Parathyroid adenoma (tissue), 2 donors: ENCODE measurements at regions not wholly inside any gene's neighbourhood (a gene's known extent, or its start where the extent isn't known, plus 50 kb on each side); places are given as distances from the start of the nearest gene placed in this dataset.
A peak's percentile ranks its signal among the peaks of the same experiment; 100 is the strongest.

ENCODE experiments used
- H2AFZ ChIP-seq: fragments of 300-600 bp; sonication (generic); one replicate; pipeline ENCODE4 v1.7.0; 2017; ENCODE audit warnings: antibody characterized with exemption, mild to moderate bottlenecking
- H3K27ac ChIP-seq: fragments of 300-600 bp; sonication (generic); one replicate; pipeline ENCODE4 v1.7.0; 2017
- H3K27me3 ChIP-seq: fragments of 300-600 bp; sonication (generic); one replicate; pipeline ENCODE4 v1.7.0; 2017; ENCODE audit warnings: low read length; ENCODE audit not compliant: control insufficient read depth, insufficient read depth
- H3K36me3 ChIP-seq: fragments of 300-600 bp; sonication (generic); one replicate; pipeline ENCODE4 v1.7.0; 2017; ENCODE audit warnings: low read length; ENCODE audit not compliant: control insufficient read depth, insufficient read depth
- H3K4me1 ChIP-seq: fragments of 300-600 bp; sonication (generic); one replicate; pipeline ENCODE4 v1.7.0; 2017; ENCODE audit warnings: control low read depth
- H3K4me2 ChIP-seq: fragments of 300-600 bp; sonication (generic); one replicate; pipeline ENCODE4 v1.7.0; 2017; ENCODE audit warnings: low read length
- H3K4me3 ChIP-seq: fragments of 300-600 bp; sonication (generic); one replicate; pipeline ENCODE4 v1.7.0; 2017; ENCODE audit warnings: low read depth, low read length
- H3K79me2 ChIP-seq: fragments of 300-600 bp; sonication (generic); one replicate; pipeline ENCODE4 v1.7.0; 2017; ENCODE audit warnings: control low read depth
- H3K9ac ChIP-seq: fragments of 300-600 bp; sonication (generic); one replicate; pipeline ENCODE4 v1.7.0; 2017; ENCODE audit warnings: mild to moderate bottlenecking
- H3K9me3 ChIP-seq: fragments of 300-600 bp; sonication (generic); one replicate; pipeline ENCODE4 v1.7.0; 2017; ENCODE audit warnings: low read length; ENCODE audit not compliant: control insufficient read depth
- CTCF ChIP-seq: fragments of 300-600 bp; sonication (generic); IDR thresholded peaks from one replicate; pipeline ENCODE4 v1.7.0; 2017; ENCODE audit warnings: antibody characterized with exemption, mild to moderate bottlenecking
- donor health status: primary hyperparathyroidism.

- no peaks in the 10 kb centered on the region for H3K9me3 ChIP-seq
- H3K9ac ChIP-seq: no peak overlapping the region
- H3K4me2 ChIP-seq: peak overlapping the region; percentile 1
- H3K4me3 ChIP-seq: no peak overlapping the region
- H3K27me3 ChIP-seq: no peaks in the 10 kb centered on the region
- no peaks in the 10 kb centered on the region for H3K36me3 ChIP-seq
- H2AFZ ChIP-seq: peak overlapping the region; percentile 64
- no peaks in the 10 kb centered on the region for H3K79me2 ChIP-seq
- peaks cover 44% of the 10 kb centered on the region for H3K4me1 ChIP-seq
- no peak for TF ChIP-seq CTCF
- H3K27ac ChIP-seq: peak overlapping the region; percentile 30
Observed at GRCh38 chr21:38985568-38986378, 180.0 kb downstream of the ETS2 start.

GRCh38 chr21:38984982-38985567 lies 179.3 kb downstream of the ETS2 start:
- Histone ChIP-seq H3K4me3 (no peak overlapping the region), H3K27me3 (no peaks in the 10 kb centered on the region), H3K9me3 (no peaks in the 10 kb centered on the region), H3K4me1 (peaks cover 37% of the 10 kb centered on the region), H3K9ac (no peak overlapping the region), H3K36me3 (no peaks in the 10 kb centered on the region), H2AFZ (peak overlapping the region; percentile 64), H3K79me2 (no peaks in the 10 kb centered on the region), H3K4me2 (peak overlapping the region; percentile 1), H3K27ac (peak overlapping the region; percentile 30)
- no peak for TF ChIP-seq CTCF

DNA sequence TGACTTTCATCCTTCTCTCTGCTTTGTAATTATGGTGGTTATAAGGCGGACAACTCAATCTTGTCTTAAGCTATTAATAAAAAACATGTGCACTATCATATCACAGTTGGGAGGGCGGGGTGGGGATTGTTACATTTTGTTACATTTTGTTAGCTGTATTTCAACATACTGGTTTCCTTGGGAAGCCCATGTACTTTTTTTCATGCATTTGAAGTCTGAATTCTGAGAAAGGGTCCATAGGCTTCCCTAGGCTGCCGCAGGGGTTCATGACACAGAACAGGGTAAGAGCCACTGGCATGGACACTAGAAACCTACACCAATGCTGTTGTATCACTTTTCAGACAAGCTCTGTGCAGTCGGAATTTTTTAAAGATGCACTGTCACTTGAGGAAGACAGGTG lies 178.8 kb downstream of the ETS2 start:
- Histone ChIP-seq H3K4me1 (peaks cover 34% of the 10 kb centered on the region), H3K27ac (peak overlapping the region; percentile 30), H3K9ac (no peak overlapping the region), H2AFZ (peak overlapping the region; percentile 64), H3K4me3 (no peak overlapping the region), H3K79me2 (no peaks in the 10 kb centered on the region), H3K36me3 (no peaks in the 10 kb centered on the region), H3K9me3 (no peaks in the 10 kb centered on the region), H3K27me3 (no peaks in the 10 kb centered on the region), H3K4me2 (no peak overlapping the region)
- no peak for TF ChIP-seq CTCF

DNA sequence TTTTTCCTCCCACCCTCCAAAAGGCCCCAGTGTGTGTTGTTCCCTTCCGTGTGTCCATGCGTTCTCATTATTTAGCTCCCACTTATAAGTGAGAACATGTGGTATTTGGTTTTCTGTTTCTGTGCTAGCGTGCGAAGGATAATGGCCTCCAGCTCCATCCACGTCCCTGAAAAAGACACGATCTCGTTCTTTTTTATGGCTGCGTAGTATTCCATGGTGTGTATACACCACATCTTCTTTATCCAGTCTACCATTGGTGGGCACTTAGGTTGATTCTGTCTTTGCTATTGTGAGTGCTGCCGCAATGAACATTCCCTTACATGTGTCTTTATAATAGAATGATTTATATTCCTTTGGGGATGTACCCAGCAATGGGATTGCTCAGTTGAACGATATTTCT lies 177.8 kb downstream of the ETS2 start:
- Histone ChIP-seq H3K4me1 (peaks cover 25% of the 10 kb centered on the region), H2AFZ (no peak overlapping the region), H3K27ac (no peak overlapping the region), H3K9me3 (no peaks in the 10 kb centered on the region), H3K9ac (no peak overlapping the region), H3K27me3 (no peaks in the 10 kb centered on the region), H3K36me3 (no peaks in the 10 kb centered on the region), H3K79me2 (no peaks in the 10 kb centered on the region), H3K4me2 (no peak overlapping the region), H3K4me3 (no peak overlapping the region)
- no peak for TF ChIP-seq CTCF

GRCh38 chr21:38982804-38983203 lies 177.1 kb downstream of the ETS2 start:
- Histone ChIP-seq H3K4me1 (peaks cover 23% of the 10 kb centered on the region), H3K9me3 (no peaks in the 10 kb centered on the region), H3K9ac (no peak overlapping the region), H3K79me2 (no peaks in the 10 kb centered on the region), H3K4me2 (no peak overlapping the region), H3K4me3 (no peak overlapping the region), H3K27ac (no peak overlapping the region), H3K36me3 (no peaks in the 10 kb centered on the region), H3K27me3 (no peaks in the 10 kb centered on the region), H2AFZ (no peak overlapping the region)
- no peak for TF ChIP-seq CTCF
